Natural killer cell (primary cell): ENCODE measurements at regions not wholly inside any gene's neighbourhood (a gene's known extent, or its start where the extent isn't known, plus 50 kb on each side); places are given as distances from the start of the nearest gene placed in this dataset.

Experiments
- ATAC-seq, 3 donors: fragments of 150-1000 bp in 2 of 3; fragments of 200-7000 bp in 1 of 3; cut with Tn5 transposase; 1 replicate in 1 of 3; 2 replicates in 2 of 3; pipeline ENCODE4 v1.10.0; 2021; ENCODE audit warnings: mild to moderate bottlenecking in 2 of 3, moderate library complexity in 2 of 3
- DNase-seq, 2 donors: peaks; one replicate each; pipeline versions ENCODE4 v3.0.0 to v3.0.0-alpha.2; 2013 to 2021; ENCODE audit warnings: mixed read lengths in 1 of 2
- H3K27ac ChIP-seq: one replicate; pipeline ENCODE4 v1.5.1; 2013; ENCODE audit warnings: mild to moderate bottlenecking, low read length
- H3K27me3 ChIP-seq: one replicate; pipeline ENCODE4 v1.6.1; 2013; ENCODE audit warnings: low read length; ENCODE audit not compliant: control insufficient read depth, insufficient read depth
- H3K36me3 ChIP-seq: one replicate; pipeline ENCODE4 v1.6.1; 2013; ENCODE audit warnings: low read length; ENCODE audit not compliant: control insufficient read depth, insufficient read depth
- H3K4me1 ChIP-seq: one replicate; pipeline ENCODE4 v1.6.1; 2013; ENCODE audit warnings: low read length; ENCODE audit not compliant: control insufficient read depth, insufficient read depth
- H3K4me3 ChIP-seq: one replicate; pipeline ENCODE4 v1.5.1; 2013; ENCODE audit warnings: low read length
- H3K9me3 ChIP-seq: one replicate; pipeline ENCODE4 v1.6.1; 2013; ENCODE audit warnings: low read length; ENCODE audit not compliant: control insufficient read depth, insufficient read depth
- H3K27ac Mint-ChIP-seq, 2 donors: one replicate each; pipeline ENCODE4 v1.8.0; 2022; ENCODE audit warnings: mild to moderate bottlenecking in 2 of 2, mixed read lengths in 2 of 2, moderate library complexity in 1 of 2
- H3K27me3 Mint-ChIP-seq, 2 donors: one replicate each; pipeline ENCODE4 v1.8.0; 2022; ENCODE audit warnings: low read depth in 2 of 2, mixed read lengths in 2 of 2
- H3K36me3 Mint-ChIP-seq: one replicate; pipeline ENCODE4 v1.8.0; 2022; ENCODE audit warnings: mixed read lengths
- H3K4me1 Mint-ChIP-seq, 2 donors: one replicate each; pipeline ENCODE4 v1.8.0; 2022; ENCODE audit warnings: mixed read lengths in 2 of 2
- H3K4me3 Mint-ChIP-seq: one replicate; pipeline ENCODE4 v1.8.0; 2022; ENCODE audit warnings: mild to moderate bottlenecking, moderate library complexity, mixed read lengths
- H3K9me3 Mint-ChIP-seq, 2 donors: one replicate each; pipeline ENCODE4 v1.8.0; 2022; ENCODE audit warnings: mixed read lengths in 2 of 2
- CTCF ChIP-seq: fragments of 200-600 bp; IDR thresholded peaks from one replicate; pipeline ENCODE4 v1.8.0; 2022; ENCODE audit warnings: antibody characterized with exemption
- WGBS: methylation state at CpG from one replicate; pipeline ENCODE4 v1.1.7; 2013; ENCODE audit warnings: missing lambda C conversion rate; ENCODE audit not compliant: insufficient coverage; 5-methylcytosine and 5-hydroxymethylcytosine counted together
- intact Hi-C: fragments of 100-400 bp; cut with micrococcal nuclease; formaldehyde crosslinking; loops from one replicate; pipeline ENCODE4 v1.14.2; 2022

GRCh38 chr4:41360214-41360920 lies 103.6 kb downstream of the UCHL1 start:
- peaks cover 10% of the 10 kb centered on the region for H3K4me1 ChIP-seq
- H3K27me3 Mint-ChIP-seq = peaks cover 27 to 51% of the 10 kb centered on the region in 2 donors
- DNase-seq (no peak), ATAC-seq (no peak)
- H3K4me3 ChIP-seq = no peak overlapping the region
- no peak overlapping the region for H3K4me3 Mint-ChIP-seq
- no peaks in the 10 kb centered on the region for H3K9me3 Mint-ChIP-seq
- WGBS = 1% methylated on average over 89 of the region's 92 CpGs
- no peak for TF ChIP-seq CTCF
- no peaks in the 10 kb centered on the region for H3K4me1 Mint-ChIP-seq
- H3K36me3 Mint-ChIP-seq = no peaks in the 10 kb centered on the region
- no peaks in the 10 kb centered on the region for H3K9me3 ChIP-seq
- no peak overlapping the region for H3K27ac Mint-ChIP-seq
- no peak overlapping the region for H3K27ac ChIP-seq
- H3K27me3 ChIP-seq = peaks cover 14% of the 10 kb centered on the region
- H3K36me3 ChIP-seq = no peaks in the 10 kb centered on the region
- intact Hi-C loops = no loop called here

GRCh38 chr4:41360921-41361793 lies 104.4 kb downstream of the UCHL1 start:
- ATAC-seq (no peak), DNase-seq (no peak)
- Mint-ChIP-seq H3K27ac (no peak overlapping the region), H3K9me3 (no peaks in the 10 kb centered on the region), H3K27me3 (peaks cover 27 to 56% of the 10 kb centered on the region in 2 donors), H3K4me3 (no peak overlapping the region), H3K36me3 (no peaks in the 10 kb centered on the region), H3K4me1 (no peaks in the 10 kb centered on the region)
- intact Hi-C loops = no loop called here
- no peak for TF ChIP-seq CTCF
- peaks cover 10% of the 10 kb centered on the region for H3K4me1 ChIP-seq
- H3K36me3 ChIP-seq = no peaks in the 10 kb centered on the region
- H3K4me3 ChIP-seq = no peak overlapping the region
- peaks cover 14% of the 10 kb centered on the region for H3K27me3 ChIP-seq
- WGBS = 3% methylated on average over 64 of the region's 64 CpGs
- no peak overlapping the region for H3K27ac ChIP-seq
- no peaks in the 10 kb centered on the region for H3K9me3 ChIP-seq

- H3K27ac ChIP-seq = no peak overlapping the region
- WGBS = 32% methylated on average over 10 of the region's 10 CpGs
- no peak for TF ChIP-seq CTCF
- H3K9me3 ChIP-seq = no peaks in the 10 kb centered on the region
- DNase-seq = no peak
- H3K4me1 Mint-ChIP-seq = no peaks in the 10 kb centered on the region
- H3K9me3 Mint-ChIP-seq = peaks cover 0 to 2% of the 10 kb centered on the region in 2 donors
- no peak overlapping the region for H3K27ac Mint-ChIP-seq
- intact Hi-C loops = no loop called here
- H3K27me3 Mint-ChIP-seq = peaks cover 27 to 56% of the 10 kb centered on the region in 2 donors
- no peaks in the 10 kb centered on the region for H3K36me3 Mint-ChIP-seq
- no peak overlapping the region for H3K4me3 Mint-ChIP-seq
- peaks cover 10% of the 10 kb centered on the region for H3K4me1 ChIP-seq
- ATAC-seq = no peak
- no peaks in the 10 kb centered on the region for H3K36me3 ChIP-seq
- H3K4me3 ChIP-seq = no peak overlapping the region
- peaks cover 14% of the 10 kb centered on the region for H3K27me3 ChIP-seq
These were observed 105.2 kb downstream of the UCHL1 start for GRCh38 chr4:41361794-41362526.
